ENCODE measurements at regions not wholly inside any gene's neighbourhood (a gene's known extent, or its start where the extent isn't known, plus 50 kb on each side); places are given as distances from the start of the nearest gene placed in this dataset.

GRCh38 chr18:24685254-24685959 lies 225.0 kb downstream of the HRH4 start:
- TF ChIP-seq CTCF (IDR thresholded peaks at IDR 0.05) (no peak), POLR2A (IDR thresholded peaks at IDR 0.05) (no peak), POLR2AphosphoS5 (IDR thresholded peaks at IDR 0.05) (no peak)
